Natural killer cell (primary cell): ENCODE measurements at regions not wholly inside any gene's neighbourhood (a gene's known extent, or its start where the extent isn't known, plus 50 kb on each side); places are given as distances from the start of the nearest gene placed in this dataset.

ENCODE experiments used
- ATAC-seq, 3 donors: fragments of 150-1000 bp in 2 of 3; fragments of 200-7000 bp in 1 of 3; cut with Tn5 transposase; 1 replicate in 1 of 3; 2 replicates in 2 of 3; pipeline ENCODE4 v1.10.0; 2021; ENCODE audit warnings: mild to moderate bottlenecking in 2 of 3, moderate library complexity in 2 of 3
- DNase-seq, 2 donors: peaks; one replicate each; pipeline versions ENCODE4 v3.0.0 to v3.0.0-alpha.2; 2013 to 2021; ENCODE audit warnings: mixed read lengths in 1 of 2
- H3K27ac ChIP-seq: one replicate; pipeline ENCODE4 v1.5.1; 2013; ENCODE audit warnings: mild to moderate bottlenecking, low read length
- H3K27me3 ChIP-seq: one replicate; pipeline ENCODE4 v1.6.1; 2013; ENCODE audit warnings: low read length; ENCODE audit not compliant: control insufficient read depth, insufficient read depth
- H3K36me3 ChIP-seq: one replicate; pipeline ENCODE4 v1.6.1; 2013; ENCODE audit warnings: low read length; ENCODE audit not compliant: control insufficient read depth, insufficient read depth
- H3K4me1 ChIP-seq: one replicate; pipeline ENCODE4 v1.6.1; 2013; ENCODE audit warnings: low read length; ENCODE audit not compliant: control insufficient read depth, insufficient read depth
- H3K4me3 ChIP-seq: one replicate; pipeline ENCODE4 v1.5.1; 2013; ENCODE audit warnings: low read length
- H3K9me3 ChIP-seq: one replicate; pipeline ENCODE4 v1.6.1; 2013; ENCODE audit warnings: low read length; ENCODE audit not compliant: control insufficient read depth, insufficient read depth
- H3K27ac Mint-ChIP-seq, 2 donors: one replicate each; pipeline ENCODE4 v1.8.0; 2022; ENCODE audit warnings: mild to moderate bottlenecking in 2 of 2, mixed read lengths in 2 of 2, moderate library complexity in 1 of 2
- H3K27me3 Mint-ChIP-seq, 2 donors: one replicate each; pipeline ENCODE4 v1.8.0; 2022; ENCODE audit warnings: low read depth in 2 of 2, mixed read lengths in 2 of 2
- H3K36me3 Mint-ChIP-seq: one replicate; pipeline ENCODE4 v1.8.0; 2022; ENCODE audit warnings: mixed read lengths
- H3K4me1 Mint-ChIP-seq, 2 donors: one replicate each; pipeline ENCODE4 v1.8.0; 2022; ENCODE audit warnings: mixed read lengths in 2 of 2
- H3K4me3 Mint-ChIP-seq: one replicate; pipeline ENCODE4 v1.8.0; 2022; ENCODE audit warnings: mild to moderate bottlenecking, moderate library complexity, mixed read lengths
- H3K9me3 Mint-ChIP-seq, 2 donors: one replicate each; pipeline ENCODE4 v1.8.0; 2022; ENCODE audit warnings: mixed read lengths in 2 of 2
- CTCF ChIP-seq: fragments of 200-600 bp; IDR thresholded peaks from one replicate; pipeline ENCODE4 v1.8.0; 2022; ENCODE audit warnings: antibody characterized with exemption
- WGBS: methylation state at CpG from one replicate; pipeline ENCODE4 v1.1.7; 2013; ENCODE audit warnings: missing lambda C conversion rate; ENCODE audit not compliant: insufficient coverage; 5-methylcytosine and 5-hydroxymethylcytosine counted together
- intact Hi-C: fragments of 100-400 bp; cut with micrococcal nuclease; formaldehyde crosslinking; loops from one replicate; pipeline ENCODE4 v1.14.2; 2022

- H3K36me3 Mint-ChIP-seq = no peaks in the 10 kb centered on the region
- Histone ChIP-seq H3K36me3 (no peaks in the 10 kb centered on the region), H3K4me1 (peaks cover 10% of the 10 kb centered on the region), H3K9me3 (no peaks in the 10 kb centered on the region), H3K4me3 (no peak overlapping the region), H3K27me3 (peaks cover 2% of the 10 kb centered on the region), H3K27ac (no peak overlapping the region)
- intact Hi-C loops = no loop called here
- TF ChIP-seq CTCF = no peak
- ATAC-seq (no peak), DNase-seq (no peak)
- H3K9me3 Mint-ChIP-seq = no peaks in the 10 kb centered on the region
- peaks cover 0 to 9% of the 10 kb centered on the region in 2 donors for H3K4me1 Mint-ChIP-seq
- peaks cover 4 to 14% of the 10 kb centered on the region in 2 donors for H3K27me3 Mint-ChIP-seq
- WGBS = 86% methylated on average over 17 of the region's 17 CpGs
- H3K27ac Mint-ChIP-seq = no peak overlapping the region
- H3K4me3 Mint-ChIP-seq = no peak overlapping the region
Observed at GRCh38 chr13:20349564-20350381, 117.7 kb upstream of the GJB6 start.

GRCh38 chr13:20348645-20349408 is 116.7 kb upstream of the GJB6 start:
- Histone ChIP-seq H3K4me3 (no peak overlapping the region), H3K27me3 (peaks cover 2% of the 10 kb centered on the region), H3K27ac (no peak overlapping the region), H3K36me3 (no peaks in the 10 kb centered on the region), H3K9me3 (no peaks in the 10 kb centered on the region), H3K4me1 (peaks cover 10% of the 10 kb centered on the region)
- ATAC-seq (peak in 1 of 3 donors; percentile 30), DNase-seq (no peak)
- no peaks in the 10 kb centered on the region for H3K36me3 Mint-ChIP-seq
- no peaks in the 10 kb centered on the region for H3K9me3 Mint-ChIP-seq
- intact Hi-C loops = no loop called here
- TF ChIP-seq CTCF = no peak
- peaks cover 0 to 11% of the 10 kb centered on the region in 2 donors for H3K27me3 Mint-ChIP-seq
- WGBS = 90% methylated on average over 8 of the region's 8 CpGs
- peaks cover 0 to 9% of the 10 kb centered on the region in 2 donors for H3K4me1 Mint-ChIP-seq
- no peak overlapping the region for H3K4me3 Mint-ChIP-seq
- H3K27ac Mint-ChIP-seq = no peak overlapping the region

- H3K27ac ChIP-seq = no peak overlapping the region
- 96% methylated on average over 8 of the region's 10 CpGs for WGBS
- no peak for DNase-seq
- no peak for ATAC-seq
- no peaks in the 10 kb centered on the region for H3K9me3 Mint-ChIP-seq
- no peaks in the 10 kb centered on the region for H3K36me3 Mint-ChIP-seq
- H3K27me3 ChIP-seq = peaks cover 2% of the 10 kb centered on the region
- no peak overlapping the region for H3K4me3 ChIP-seq
- H3K4me1 ChIP-seq = peaks cover 10% of the 10 kb centered on the region
- H3K27me3 Mint-ChIP-seq = peaks cover 0 to 9% of the 10 kb centered on the region in 2 donors
- intact Hi-C loops = no loop called here
- H3K9me3 ChIP-seq = no peaks in the 10 kb centered on the region
- H3K4me1 Mint-ChIP-seq = peaks cover 0 to 9% of the 10 kb centered on the region in 2 donors
- TF ChIP-seq CTCF = no peak
- no peak overlapping the region for H3K27ac Mint-ChIP-seq
- H3K36me3 ChIP-seq = no peaks in the 10 kb centered on the region
- no peak overlapping the region for H3K4me3 Mint-ChIP-seq
Observed at GRCh38 chr13:20348018-20348417, 115.9 kb upstream of the GJB6 start.
